ENCODE measurements at regions not wholly inside any gene's neighbourhood (a gene's known extent, or its start where the extent isn't known, plus 50 kb on each side); places are given as distances from the start of the nearest gene placed in this dataset.

GRCh38 chr3:188979669-188980310, 192.0 kb upstream of the TPRG1 start:
- H3K4me3 ChIP-seq (ENCODE audit: low read length), result no peak overlapping the region
- no peaks in the 10 kb centered on the region for H3F3A ChIP-seq (ENCODE audit: insufficient read depth, low read length)
- no peak overlapping the region for H3K27ac ChIP-seq (ENCODE audit: low read length)
- H2AFZ ChIP-seq (ENCODE audit: low read length), result no peak overlapping the region
- DNase-seq, result no peak
- no peaks in the 10 kb centered on the region for H3K79me2 ChIP-seq (ENCODE audit: low read length)
- H3K4me1 ChIP-seq (ENCODE audit: low read length), result no peaks in the 10 kb centered on the region
- H3K4me2 ChIP-seq (ENCODE audit: low read depth, low read length), result no peak overlapping the region
- no peaks in the 10 kb centered on the region for H4K20me1 ChIP-seq (ENCODE audit: insufficient read depth, low read length)
- no peaks in the 10 kb centered on the region for H3K27me3 ChIP-seq (replicated peaks; ENCODE audit: insufficient read depth, low read length)
- no peaks in the 10 kb centered on the region for H3K9me3 ChIP-seq (replicated peaks; ENCODE audit: insufficient read depth, low read length)
- TF ChIP-seq EZH2 (optimal IDR thresholded peaks at IDR 0.05; ENCODE audit: low read depth, low read length) (no peak), CTCF (IDR thresholded peaks at IDR 0.05; ENCODE audit: low read length) (no peak), EZH2phosphoT487 (IDR thresholded peaks at IDR 0.05; ENCODE audit: low read length) (no peak)
- no peaks in the 10 kb centered on the region for H3K36me3 ChIP-seq (replicated peaks; ENCODE audit: insufficient read depth, low read length)
- no peaks in the 10 kb centered on the region for H3K9me2 ChIP-seq (replicated peaks; ENCODE audit: insufficient read depth, low read length)
- no peak overlapping the region for H3K9ac ChIP-seq (ENCODE audit: low read length)

GRCh38 chr3:188993181-188993580, 178.6 kb upstream of the TPRG1 start:
- Histone ChIP-seq H3K27me3 (replicated peaks; ENCODE audit: insufficient read depth, low read length) (no peaks in the 10 kb centered on the region), H2AFZ (ENCODE audit: low read length) (no peak overlapping the region)
- TF ChIP-seq EZH2phosphoT487 (IDR thresholded peaks at IDR 0.05; ENCODE audit: low read length) (no peak), CTCF (IDR thresholded peaks at IDR 0.05; ENCODE audit: low read length) (no peak), EZH2 (optimal IDR thresholded peaks at IDR 0.05; ENCODE audit: low read depth, low read length) (no peak)

GRCh38 chr3:189001559-189001958, 170.2 kb upstream of the TPRG1 start:
- no peaks in the 10 kb centered on the region for H3K4me1 ChIP-seq (ENCODE audit: low read length)
- DNase-seq, result no peak
- H3K9ac ChIP-seq (ENCODE audit: low read length), result no peak overlapping the region
- no peak overlapping the region for H3K4me2 ChIP-seq (ENCODE audit: low read depth, low read length)
- no peaks in the 10 kb centered on the region for H3K9me3 ChIP-seq (replicated peaks; ENCODE audit: insufficient read depth, low read length)
- H3F3A ChIP-seq (ENCODE audit: insufficient read depth, low read length), result no peaks in the 10 kb centered on the region
- no peaks in the 10 kb centered on the region for H3K36me3 ChIP-seq (replicated peaks; ENCODE audit: insufficient read depth, low read length)
- H3K4me3 ChIP-seq (ENCODE audit: low read length), result no peak overlapping the region
- TF ChIP-seq EZH2phosphoT487 (IDR thresholded peaks at IDR 0.05; ENCODE audit: low read length) (no peak), EZH2 (optimal IDR thresholded peaks at IDR 0.05; ENCODE audit: low read depth, low read length) (no peak)
- H4K20me1 ChIP-seq (ENCODE audit: insufficient read depth, low read length), result no peaks in the 10 kb centered on the region
- no peaks in the 10 kb centered on the region for H3K9me2 ChIP-seq (replicated peaks; ENCODE audit: insufficient read depth, low read length)
- H2AFZ ChIP-seq (ENCODE audit: low read length), result no peak overlapping the region
- H3K79me2 ChIP-seq (ENCODE audit: low read length), result no peaks in the 10 kb centered on the region
- H3K27me3 ChIP-seq (replicated peaks; ENCODE audit: insufficient read depth, low read length), result no peaks in the 10 kb centered on the region
- H3K27ac ChIP-seq (ENCODE audit: low read length), result no peak overlapping the region

More at GRCh38 chr3:188993181-188993580, 178.6 kb upstream of the TPRG1 start:
- DNase-seq, result no peak
- no peaks in the 10 kb centered on the region for H3K9me3 ChIP-seq (replicated peaks; ENCODE audit: insufficient read depth, low read length)
- no peaks in the 10 kb centered on the region for H3K4me1 ChIP-seq (ENCODE audit: low read length)
- no peaks in the 10 kb centered on the region for H4K20me1 ChIP-seq (ENCODE audit: insufficient read depth, low read length)
- H3K4me2 ChIP-seq (ENCODE audit: low read depth, low read length), result no peak overlapping the region
- no peaks in the 10 kb centered on the region for H3F3A ChIP-seq (ENCODE audit: insufficient read depth, low read length)
- H3K9me2 ChIP-seq (replicated peaks; ENCODE audit: insufficient read depth, low read length), result no peaks in the 10 kb centered on the region
- no peak overlapping the region for H3K27ac ChIP-seq (ENCODE audit: low read length)
- no peak overlapping the region for H3K4me3 ChIP-seq (ENCODE audit: low read length)
- no peaks in the 10 kb centered on the region for H3K79me2 ChIP-seq (ENCODE audit: low read length)
- no peaks in the 10 kb centered on the region for H3K36me3 ChIP-seq (replicated peaks; ENCODE audit: insufficient read depth, low read length)
- no peak overlapping the region for H3K9ac ChIP-seq (ENCODE audit: low read length)

- no peaks in the 10 kb centered on the region for H3K4me1 ChIP-seq (ENCODE audit: low read length)
- no peaks in the 10 kb centered on the region for H3K9me2 ChIP-seq (replicated peaks; ENCODE audit: insufficient read depth, low read length)
- no peak overlapping the region for H3K4me3 ChIP-seq (ENCODE audit: low read length)
- no peaks in the 10 kb centered on the region for H3K9me3 ChIP-seq (replicated peaks; ENCODE audit: insufficient read depth, low read length)
- H3K79me2 ChIP-seq (ENCODE audit: low read length), result no peaks in the 10 kb centered on the region
- no peaks in the 10 kb centered on the region for H3F3A ChIP-seq (ENCODE audit: insufficient read depth, low read length)
- H3K27me3 ChIP-seq (replicated peaks; ENCODE audit: insufficient read depth, low read length), result no peaks in the 10 kb centered on the region
- no peak overlapping the region for H3K4me2 ChIP-seq (ENCODE audit: low read depth, low read length)
- no peak for DNase-seq
- no peak overlapping the region for H3K27ac ChIP-seq (ENCODE audit: low read length)
- H3K9ac ChIP-seq (ENCODE audit: low read length), result no peak overlapping the region
- H3K36me3 ChIP-seq (replicated peaks; ENCODE audit: insufficient read depth, low read length), result no peaks in the 10 kb centered on the region
- TF ChIP-seq EZH2phosphoT487 (IDR thresholded peaks at IDR 0.05; ENCODE audit: low read length) (no peak), CTCF (IDR thresholded peaks at IDR 0.05; ENCODE audit: low read length) (no peak), EZH2 (optimal IDR thresholded peaks at IDR 0.05; ENCODE audit: low read depth, low read length) (no peak)
- no peak overlapping the region for H2AFZ ChIP-seq (ENCODE audit: low read length)
- no peaks in the 10 kb centered on the region for H4K20me1 ChIP-seq (ENCODE audit: insufficient read depth, low read length)
Observed at GRCh38 chr3:189003410-189003809, 168.4 kb upstream of the TPRG1 start.
